IMR-90 (cell line): ENCODE measurements at regions not wholly inside any gene's neighbourhood (a gene's known extent, or its start where the extent isn't known, plus 50 kb on each side); places are given as distances from the start of the nearest gene placed in this dataset.

ENCODE experiments used
- ATAC-seq: fragments of 200-7000 bp; cut with Tn5 transposase; 2 replicates; pipeline ENCODE4 v1.9.1; 2020; ENCODE audit warnings: low read depth, mild to moderate bottlenecking, moderate library complexity
- BruUV-seq: library from RNA; stranded (reverse); fragments of 400-500 nt; replicated peaks from 2 replicates; lab custom pipeline; 2021; lab: Mats Ljungman, UMichigan
- CTCF ChIA-PET: fragments of 300-600 bp; formaldehyde crosslinking; extraction: SDS; loops from one replicate; lab custom pipeline; 2021; ENCODE audit warnings: antibody characterized with exemption; lab: Yijun Ruan, JAX
- POLR2A ChIA-PET: fragments of 300-600 bp; sonication (Branson Sonifier 250); formaldehyde crosslinking; loops from one replicate; lab custom pipeline; 2022; ENCODE audit warnings: antibody characterized with exemption; ENCODE audit not compliant: unreplicated experiment; lab: Charles Lee
- DNase-seq: peaks from one replicate; pipeline ENCODE4 v3.0.0; 2013
- H2AFZ ChIP-seq: replicated peaks from 2 replicates; pipeline ENCODE3; 2013; ENCODE audit warnings: low read length, mild to moderate bottlenecking; ENCODE audit not compliant: poor library complexity
- H2AK5ac ChIP-seq: 2 replicates; pipeline ENCODE4 v1.6.1; 2013; ENCODE audit warnings: low read depth, low read length, inconsistent platforms
- H2AK9ac ChIP-seq: replicated peaks from 2 replicates; pipeline ENCODE3; 2013; ENCODE audit warnings: mild to moderate bottlenecking, low read depth, low read length, moderate library complexity; ENCODE audit not compliant: poor library complexity
- H2BK120ac ChIP-seq: 2 replicates; pipeline ENCODE4 v1.6.1; 2013; ENCODE audit warnings: low read depth, low read length, inconsistent platforms
- H2BK15ac ChIP-seq: 3 replicates; pipeline ENCODE4 v1.6.1; 2013; ENCODE audit warnings: low read depth, low read length, inconsistent platforms
- H2BK20ac ChIP-seq: 2 replicates; pipeline ENCODE4 v1.6.1; 2013; ENCODE audit warnings: low read depth, mild to moderate bottlenecking, inconsistent platforms, low read length, moderate library complexity
- H2BK5ac ChIP-seq: 2 replicates; pipeline ENCODE4 v1.6.1; 2013; ENCODE audit warnings: mild to moderate bottlenecking, low read depth, low read length, inconsistent platforms; ENCODE audit not compliant: poor library complexity, severe bottlenecking
- H3K14ac ChIP-seq: replicated peaks from 2 replicates; pipeline ENCODE4 v1.6.1; 2013; ENCODE audit warnings: low read depth, low read length, inconsistent platforms
- H3K18ac ChIP-seq: 2 replicates; pipeline ENCODE4 v1.6.1; 2013; ENCODE audit warnings: low read depth, low read length, control low read depth
- H3K23ac ChIP-seq: 2 replicates; pipeline ENCODE4 v1.6.1; 2013; ENCODE audit warnings: low read depth, low read length, inconsistent platforms
- H3K27ac ChIP-seq: 2 replicates; pipeline ENCODE4 v1.5.1; 2013; ENCODE audit warnings: mild to moderate bottlenecking, control low read depth, low read length; ENCODE audit not compliant: insufficient read depth
- H3K27me3 ChIP-seq: 2 replicates; pipeline ENCODE4 v1.6.1; 2013; ENCODE audit warnings: low read length; ENCODE audit not compliant: control insufficient read depth, insufficient read depth
- H3K36me3 ChIP-seq: 2 replicates; pipeline ENCODE4 v1.6.1; 2013; ENCODE audit warnings: low read length, mixed read lengths; ENCODE audit not compliant: control insufficient read depth, insufficient read depth
- H3K4ac ChIP-seq: 2 replicates; pipeline ENCODE4 v1.6.1; 2013; ENCODE audit warnings: low read depth, low read length, inconsistent platforms
- H3K4me1 ChIP-seq: 2 replicates; pipeline ENCODE4 v1.6.1; 2013; ENCODE audit warnings: low read length, mixed read lengths; ENCODE audit not compliant: control insufficient read depth, insufficient read depth
- H3K4me2 ChIP-seq: 2 replicates; pipeline ENCODE4 v1.6.1; 2013; ENCODE audit warnings: low read depth, mild to moderate bottlenecking, control low read depth, low read length, moderate library complexity
- H3K4me3 ChIP-seq: 2 replicates; pipeline ENCODE4 v1.5.1; 2013; ENCODE audit warnings: low read depth, mild to moderate bottlenecking, control low read depth, low read length, moderate library complexity; ENCODE audit not compliant: insufficient read depth
- H3K56ac ChIP-seq: 2 replicates; pipeline ENCODE4 v1.6.1; 2013; ENCODE audit warnings: low read length, inconsistent platforms; ENCODE audit not compliant: insufficient read depth; ENCODE audit errors: extremely low read depth
- H3K79me1 ChIP-seq, 2 experiments: 2 replicates each; pipeline ENCODE4 v1.6.1; 2013; ENCODE audit warnings: low read length in 2 of 2, inconsistent platforms in 1 of 2, low read depth in 1 of 2
- H3K9ac ChIP-seq: 2 replicates; pipeline ENCODE4 v1.6.1; 2013; ENCODE audit warnings: low read depth, low read length, control low read depth
- H3K9me1 ChIP-seq: 2 replicates; pipeline ENCODE4 v1.6.1; 2013; ENCODE audit warnings: low read length, inconsistent platforms; ENCODE audit not compliant: insufficient read depth
- H3K9me3 ChIP-seq: 2 replicates; pipeline ENCODE4 v1.6.1; 2013; ENCODE audit warnings: low read length; ENCODE audit not compliant: control insufficient read depth, insufficient read depth
- H4K20me1 ChIP-seq: 2 replicates; pipeline ENCODE4 v1.6.1; 2013; ENCODE audit warnings: low read length, inconsistent platforms; ENCODE audit not compliant: insufficient read depth
- H4K5ac ChIP-seq: 2 replicates; pipeline ENCODE4 v1.6.1; 2013; ENCODE audit warnings: mild to moderate bottlenecking, low read depth, low read length, control low read depth
- H4K8ac ChIP-seq, 2 experiments: 2 replicates each; pipeline ENCODE4 v1.6.1; 2013; ENCODE audit warnings: low read depth in 2 of 2, low read length in 2 of 2, control low read depth in 1 of 2, inconsistent platforms in 1 of 2
- H4K91ac ChIP-seq: 2 replicates; pipeline ENCODE4 v1.6.1; 2013; ENCODE audit warnings: low read depth, low read length, inconsistent platforms; ENCODE audit not compliant: insufficient read depth
- BHLHE40 ChIP-seq: fragments of 150-350 bp; IDR thresholded peaks from 2 replicates; pipeline ENCODE4 v1.6.1; 2016; ENCODE audit warnings: mild to moderate bottlenecking, low read depth, low read length
- CEBPB ChIP-seq: IDR thresholded peaks from 2 replicates; pipeline ENCODE4 v1.6.1; 2012; ENCODE audit warnings: low read depth, low read length, improper control_type of control experiment
- CHD1 ChIP-seq: IDR thresholded peaks from 2 replicates; pipeline ENCODE4 v1.6.1; 2012; ENCODE audit warnings: low read depth, low read length, improper control_type of control experiment
- CTCF ChIP-seq: conservative IDR thresholded peaks from 2 replicates; pipeline ENCODE4 v1.5.1; 2012; ENCODE audit warnings: mild to moderate bottlenecking, low read depth, low read length, improper control_type of control experiment
- ELK1 ChIP-seq: fragments of 150-350 bp; IDR thresholded peaks from 2 replicates; pipeline ENCODE4 v1.6.1; 2016; ENCODE audit warnings: low read depth, mild to moderate bottlenecking, low read length, moderate library complexity, borderline replicate concordance
- FOS ChIP-seq: fragments of 150-350 bp; IDR thresholded peaks from 2 replicates; pipeline ENCODE4 v1.6.1; 2016; ENCODE audit warnings: low read depth, low read length
- MAFK ChIP-seq: IDR thresholded peaks from 2 replicates; pipeline ENCODE4 v1.6.1; 2012; ENCODE audit warnings: low read depth, low read length, improper control_type of control experiment
- MAZ ChIP-seq: IDR thresholded peaks from 2 replicates; pipeline ENCODE4 v1.6.1; 2012; ENCODE audit warnings: low read depth, mild to moderate bottlenecking, low read length, improper control_type of control experiment, moderate library complexity, borderline replicate concordance
- MXI1 ChIP-seq: IDR thresholded peaks from 2 replicates; pipeline ENCODE4 v1.6.1; 2012; ENCODE audit warnings: low read depth, mild to moderate bottlenecking, low read length, moderate library complexity, borderline replicate concordance
- NFE2L2 ChIP-seq: fragments of 150-350 bp; IDR thresholded peaks from 2 replicates; pipeline ENCODE4 v1.6.1; 2016; ENCODE audit warnings: low read depth, mild to moderate bottlenecking, low read length
- POLR2A ChIP-seq: IDR thresholded peaks from 2 replicates; pipeline ENCODE4 v1.6.1; 2012; ENCODE audit warnings: mild to moderate bottlenecking, low read depth, low read length
- RAD21 ChIP-seq: IDR thresholded peaks from 2 replicates; pipeline ENCODE4 v1.6.1; 2012; ENCODE audit warnings: low read length, improper control_type of control experiment
- RCOR1 ChIP-seq: IDR thresholded peaks from 2 replicates; pipeline ENCODE4 v1.6.1; 2012; ENCODE audit warnings: mild to moderate bottlenecking, low read length, improper control_type of control experiment; ENCODE audit not compliant: insufficient replicate concordance
- RFX5 ChIP-seq: IDR thresholded peaks from 2 replicates; pipeline ENCODE4 v1.8.0; 2012; ENCODE audit warnings: low read depth, mild to moderate bottlenecking, low read length, moderate library complexity
- SMC3 ChIP-seq: fragments of 150-350 bp; IDR thresholded peaks from 2 replicates; pipeline ENCODE4 v1.6.1; 2016; ENCODE audit warnings: low read depth, mild to moderate bottlenecking, antibody characterized with exemption, low read length, moderate library complexity
- USF2 ChIP-seq: fragments of 150-350 bp; IDR thresholded peaks from 2 replicates; pipeline ENCODE4 v1.6.1; 2017; ENCODE audit warnings: mild to moderate bottlenecking, antibody characterized with exemption, low read length, low read depth
- WGBS, 2 experiments: methylation state at CpG; one replicate each; pipeline versions ENCODE4 v1.1.5 to v1.1.7; 2013; ENCODE audit warnings: missing lambda C conversion rate in 2 of 2; ENCODE audit not compliant: insufficient read length in 1 of 2; ENCODE audit errors: extremely low coverage in 2 of 2; 5-methylcytosine and 5-hydroxymethylcytosine counted together
- dilution Hi-C: fragments of 300-500 bp; cut with HindIII; formaldehyde crosslinking; loops from one replicate; pipeline ENCODE4 v1.14.3; 2018; ENCODE audit warnings: low sequenced_read_pairs; ENCODE audit not compliant: unreplicated experiment
- in situ Hi-C: fragments of 300-500 bp; cut with MboI; formaldehyde crosslinking; loops from 3 replicates; pipeline ENCODE4 v1.14.3; 2019; ENCODE audit warnings: low sequenced_read_pairs, inconsistent platforms, mixed read lengths
- intact Hi-C: fragments of 100-400 bp; cut with micrococcal nuclease; formaldehyde crosslinking; loops from 2 replicates; pipeline ENCODE4 v1.10.0; 2022

- POLR2A ChIA-PET, result no interaction called here
- BruUV-seq, result no TSS peak
- no peaks in the 10 kb centered on the region for H4K20me1 ChIP-seq
Measured at GRCh38 chr12:28602786-28603185, 412.5 kb downstream of the CCDC91 start.

More at GRCh38 chr12:28602786-28603185, 412.5 kb downstream of the CCDC91 start:
- H3K36me3 ChIP-seq, result no peaks in the 10 kb centered on the region
- no peaks in the 10 kb centered on the region for H3K27me3 ChIP-seq
- CTCF ChIA-PET, result no interaction called here
- H3K79me1 ChIP-seq, result no peaks in the 10 kb centered on the region
- no peak overlapping the region for H4K5ac ChIP-seq
- no peak overlapping the region for H3K56ac ChIP-seq
- H2BK20ac ChIP-seq, result no peak overlapping the region
- H2AK5ac ChIP-seq, result no peak overlapping the region
- TF ChIP-seq FOS (no peak), MAFK (no peak), USF2 (no peak), POLR2A (no peak), CEBPB (no peak), RFX5 (no peak), CTCF (no peak), RAD21 (no peak), ELK1 (no peak), MXI1 (no peak), MAZ (no peak), BHLHE40 (no peak), SMC3 (no peak), RCOR1 (no peak), CHD1 (no peak), NFE2L2 (no peak)
- no peak overlapping the region for H3K14ac ChIP-seq
- H2BK5ac ChIP-seq, result no peak overlapping the region
- no peaks in the 10 kb centered on the region; the same call in 1 of the 2 replicates for H3K9me1 ChIP-seq
- no peak overlapping the region for H3K27ac ChIP-seq
- no peaks in the 10 kb centered on the region for H3K4me1 ChIP-seq
- ATAC-seq (no peak), DNase-seq (no peak)
- no peak overlapping the region for H3K4ac ChIP-seq
- no peak overlapping the region for H2BK120ac ChIP-seq
- no peak overlapping the region for H3K9ac ChIP-seq
- WGBS, 2 experiments, result no CpG with 5 or more reads among the region's 4 CpGs
- H3K9me3 ChIP-seq, result peaks cover 7% of the 10 kb centered on the region
- dilution Hi-C loops (no loop called here), intact Hi-C loops (no loop called here), in situ Hi-C loops (no loop called here)
- H3K4me2 ChIP-seq, result no peak overlapping the region
- no peak overlapping the region for H3K4me3 ChIP-seq
- H3K18ac ChIP-seq, result no peak overlapping the region
- H3K23ac ChIP-seq, result no peak overlapping the region
- H2BK15ac ChIP-seq, result no peak overlapping the region
- H4K91ac ChIP-seq, result no peak overlapping the region
- H2AFZ ChIP-seq, result no peak overlapping the region
- no peak overlapping the region for H4K8ac ChIP-seq
- no peak overlapping the region for H2AK9ac ChIP-seq
